GM23338 (cell line): ENCODE measurements at regions not wholly inside any gene's neighbourhood (a gene's known extent, or its start where the extent isn't known, plus 50 kb on each side); places are given as distances from the start of the nearest gene placed in this dataset.

Source experiments
- ATAC-seq: fragments of 200-7000 bp; cut with Tn5 transposase; 3 replicates; pipeline ENCODE4 v1.9.1; 2020
- DNase-seq: peaks from one replicate; pipeline ENCODE4 v3.0.0-alpha.2; 2015; ENCODE audit warnings: low spot score
- H2AFZ ChIP-seq: fragments of 200-600 bp; sonication (generic); 2 replicates; pipeline ENCODE4 v1.8.0; 2016; ENCODE audit warnings: antibody characterized with exemption, mild to moderate bottlenecking, moderate library complexity
- H3F3A ChIP-seq: fragments of 200-600 bp; sonication (generic); replicated peaks from 2 replicates; pipeline ENCODE4 v1.8.0; 2017; ENCODE audit warnings: antibody characterized with exemption, mixed run types, low read depth
- H3K27ac ChIP-seq: fragments of 200-600 bp; sonication (generic); 2 replicates; pipeline ENCODE4 v1.6.1; 2016; ENCODE audit warnings: low read depth
- H3K27me3 ChIP-seq: fragments of 200-600 bp; sonication (generic); 2 replicates; pipeline ENCODE4 v1.8.0; 2016; ENCODE audit warnings: mild to moderate bottlenecking, mixed run types, moderate library complexity; ENCODE audit not compliant: insufficient read depth
- H3K36me3 ChIP-seq: fragments of 200-600 bp; sonication (generic); 2 replicates; pipeline ENCODE4 v1.8.0; 2016; ENCODE audit warnings: mild to moderate bottlenecking; ENCODE audit not compliant: insufficient read depth
- H3K4me1 ChIP-seq: fragments of 200-600 bp; sonication (generic); 2 replicates; pipeline ENCODE4 v1.8.0; 2016; ENCODE audit warnings: mild to moderate bottlenecking, moderate library complexity; ENCODE audit not compliant: insufficient read depth
- H3K4me2 ChIP-seq: fragments of 200-600 bp; sonication (generic); 2 replicates; pipeline ENCODE4 v1.7.1; 2017; ENCODE audit warnings: mixed run types
- H3K4me3 ChIP-seq: fragments of 200-600 bp; sonication (generic); 2 replicates; pipeline ENCODE4 v1.6.1; 2016; ENCODE audit warnings: mixed run types
- H3K79me2 ChIP-seq: fragments of 200-600 bp; sonication (generic); replicated peaks from 2 replicates; pipeline ENCODE4 v1.8.0; 2017; ENCODE audit warnings: mild to moderate bottlenecking; ENCODE audit not compliant: insufficient read depth
- H3K9me2 ChIP-seq: fragments of 200-600 bp; sonication (generic); 2 replicates; pipeline ENCODE4 v1.8.0; 2017; ENCODE audit not compliant: insufficient read depth
- H4K20me1 ChIP-seq: fragments of 200-600 bp; sonication (generic); replicated peaks from 2 replicates; pipeline ENCODE4 v1.8.0; 2017; ENCODE audit warnings: mild to moderate bottlenecking; ENCODE audit not compliant: insufficient read depth
- H3K27ac Mint-ChIP-seq: 2 replicates; pipeline ENCODE4 v1.8.0; 2020; ENCODE audit warnings: inconsistent platforms, mild to moderate bottlenecking, moderate library complexity, mixed read lengths
- H3K27me3 Mint-ChIP-seq: 3 replicates; pipeline ENCODE4 v1.8.0; 2022; ENCODE audit warnings: low read depth, mild to moderate bottlenecking, moderate library complexity, mixed read lengths, inconsistent platforms; ENCODE audit not compliant: insufficient read depth, poor library complexity
- H3K36me3 Mint-ChIP-seq: 3 replicates; pipeline ENCODE4 v1.8.0; 2021; ENCODE audit warnings: low read depth, mild to moderate bottlenecking, inconsistent platforms, moderate library complexity, mixed read lengths
- H3K4me1 Mint-ChIP-seq: 3 replicates; pipeline ENCODE4 v1.8.0; 2020; ENCODE audit warnings: mild to moderate bottlenecking, inconsistent platforms, mixed read lengths
- H3K4me3 Mint-ChIP-seq: 3 replicates; pipeline ENCODE4 v1.8.0; 2021; ENCODE audit warnings: moderate library complexity, mild to moderate bottlenecking, inconsistent platforms, mixed read lengths
- H3K9me3 Mint-ChIP-seq: 3 replicates; pipeline ENCODE4 v1.8.0; 2020; ENCODE audit warnings: moderate library complexity, mild to moderate bottlenecking, inconsistent platforms, mixed read lengths
- CREB1 ChIP-seq: fragments of 250-450 bp; sonication (Bioruptor Pico); IDR thresholded peaks from 2 replicates; pipeline ENCODE4 v1.5.0; 2020; ENCODE audit warnings: low read depth, mild to moderate bottlenecking, moderate library complexity
- CTCF ChIP-seq, 2 experiments: fragments of 200-600 bp in 1 of 2; sonication (generic) in 1 of 2; conservative IDR thresholded peaks; 2 replicates each; pipeline versions ENCODE4 v1.5.1 to v1.6.1; 2016 to 2017; ENCODE audit warnings: antibody characterized with exemption in 2 of 2, low read depth in 2 of 2, mild to moderate bottlenecking in 2 of 2, moderate library complexity in 1 of 2
- ETS1 ChIP-seq: IDR thresholded peaks from 2 replicates; pipeline ENCODE4 v1.6.1; 2016; ENCODE audit warnings: antibody characterized with exemption
- EZH2 ChIP-seq: fragments of 200-600 bp; sonication (generic); IDR thresholded peaks from one replicate; pipeline ENCODE4 v1.8.0; 2017; ENCODE audit warnings: antibody characterized with exemption, mild to moderate bottlenecking, low read depth; ENCODE audit not compliant: unreplicated experiment
- EZH2phosphoT487 ChIP-seq: fragments of 200-600 bp; sonication (generic); IDR thresholded peaks from one replicate; pipeline ENCODE4 v1.8.1; 2018; ENCODE audit warnings: antibody characterized with exemption; ENCODE audit not compliant: unreplicated experiment
- JUNB ChIP-seq: IDR thresholded peaks from one replicate; pipeline ENCODE4 v1.6.1; 2016; ENCODE audit warnings: antibody characterized with exemption; ENCODE audit not compliant: unreplicated experiment
- NANOG ChIP-seq: IDR thresholded peaks from 2 replicates; pipeline ENCODE4 v1.6.1; 2016; ENCODE audit warnings: antibody characterized with exemption, borderline replicate concordance
- POLR2AphosphoS5 ChIP-seq: IDR thresholded peaks from 2 replicates; pipeline ENCODE4 v1.6.1; 2016; ENCODE audit warnings: antibody characterized with exemption, low read depth
- REST ChIP-seq: IDR thresholded peaks from one replicate; pipeline ENCODE4 v1.6.1; 2018; ENCODE audit warnings: antibody characterized with exemption; ENCODE audit not compliant: unreplicated experiment
- STAT1 ChIP-seq: IDR thresholded peaks from one replicate; pipeline ENCODE4 v1.6.1; 2016; ENCODE audit warnings: antibody characterized with exemption; ENCODE audit not compliant: unreplicated experiment
- ZNF114 ChIP-seq: fragments of 250-450 bp; sonication (Bioruptor Pico); IDR thresholded peaks from 2 replicates; pipeline ENCODE4 v1.5.0; 2020; ENCODE audit warnings: mild to moderate bottlenecking, moderate library complexity
- ZNF331 ChIP-seq: fragments of 250-450 bp; sonication (Bioruptor Pico); IDR thresholded peaks from 2 replicates; pipeline ENCODE4 v1.5.0; 2020; ENCODE audit warnings: low read depth, mild to moderate bottlenecking, moderate library complexity
- ZNF462 ChIP-seq: fragments of 250-450 bp; sonication (Bioruptor Pico); IDR thresholded peaks from 2 replicates; pipeline ENCODE4 v1.5.0; 2020; ENCODE audit warnings: mild to moderate bottlenecking, moderate library complexity

- H3F3A ChIP-seq: no peaks in the 10 kb centered on the region
- no peaks in the 10 kb centered on the region for H3K36me3 ChIP-seq
- no peak overlapping the region for H3K4me3 ChIP-seq
- no peaks in the 10 kb centered on the region for H3K79me2 ChIP-seq
- H3K4me1 Mint-ChIP-seq: peaks cover 4% of the 10 kb centered on the region
- TF ChIP-seq JUNB: no peak
- TF ChIP-seq EZH2phosphoT487: no peak
- no peak for TF ChIP-seq EZH2
- no peak for TF ChIP-seq ZNF114 (CRISPR knock-in tag)
- no peak for TF ChIP-seq ZNF331
- no peak for TF ChIP-seq CTCF (conservative IDR thresholded peaks at IDR 0.05; ENCODE audit: low read depth in 2 of 2)
- no peak for TF ChIP-seq CREB1
- TF ChIP-seq ZNF462 (CRISPR knock-in tag): no peak
- TF ChIP-seq REST: no peak
- TF ChIP-seq ETS1: no peak
- TF ChIP-seq STAT1: no peak
- no peak for TF ChIP-seq POLR2AphosphoS5
- TF ChIP-seq NANOG: no peak
- no peaks in the 10 kb centered on the region for H3K27me3 ChIP-seq
- no peak overlapping the region for H3K4me3 Mint-ChIP-seq
- H3K27ac Mint-ChIP-seq: no peak overlapping the region
- DNase-seq: no peak
- no peaks in the 10 kb centered on the region; the same call in 2 of the 3 replicates for H3K36me3 Mint-ChIP-seq
- H3K4me1 ChIP-seq: peaks cover 6% of the 10 kb centered on the region; the same call in 1 of the 2 replicates
- H3K4me2 ChIP-seq: no peak overlapping the region
- H3K27me3 Mint-ChIP-seq: no peaks in the 10 kb centered on the region
- H3K27ac ChIP-seq: no peak overlapping the region
- no peak for ATAC-seq
- no peaks in the 10 kb centered on the region for H4K20me1 ChIP-seq
- no peak overlapping the region for H2AFZ ChIP-seq
- peaks cover 22% of the 10 kb centered on the region for H3K9me2 ChIP-seq
- no peaks in the 10 kb centered on the region; the same call in 2 of the 3 replicates for H3K9me3 Mint-ChIP-seq
Measured at GRCh38 chr7:50860174-50860573, 77.5 kb upstream of the GRB10 start.
